ENCODE measurements at regions not wholly inside any gene's neighbourhood (a gene's known extent, or its start where the extent isn't known, plus 50 kb on each side); places are given as distances from the start of the nearest gene placed in this dataset.

GRCh38 chr21:35833388-35833787 is 226.9 kb downstream of the SETD4 start:
- H3F3A ChIP-seq (ENCODE audit: insufficient read depth, low read length) = no peaks in the 10 kb centered on the region
- no peak overlapping the region for H3K9ac ChIP-seq (ENCODE audit: low read length)
- no peaks in the 10 kb centered on the region for H3K4me1 ChIP-seq (ENCODE audit: low read length)
- no peaks in the 10 kb centered on the region for H4K20me1 ChIP-seq (ENCODE audit: insufficient read depth, low read length)
- TF ChIP-seq EZH2phosphoT487 (IDR thresholded peaks at IDR 0.05; ENCODE audit: low read length) = no peak
- no peak for TF ChIP-seq CTCF (IDR thresholded peaks at IDR 0.05; ENCODE audit: low read length)
- no peak for TF ChIP-seq EZH2 (optimal IDR thresholded peaks at IDR 0.05; ENCODE audit: low read depth, low read length)
- DNase-seq = no peak
- no peaks in the 10 kb centered on the region for H3K9me3 ChIP-seq (replicated peaks; ENCODE audit: insufficient read depth, low read length)
- no peaks in the 10 kb centered on the region for H3K36me3 ChIP-seq (replicated peaks; ENCODE audit: insufficient read depth, low read length)
- H2AFZ ChIP-seq (ENCODE audit: low read length) = no peak overlapping the region
- H3K27ac ChIP-seq (ENCODE audit: low read length) = no peak overlapping the region
- H3K27me3 ChIP-seq (replicated peaks; ENCODE audit: insufficient read depth, low read length) = no peaks in the 10 kb centered on the region
- H3K9me2 ChIP-seq (replicated peaks; ENCODE audit: insufficient read depth, low read length) = no peaks in the 10 kb centered on the region
- H3K79me2 ChIP-seq (ENCODE audit: low read length) = no peaks in the 10 kb centered on the region
- no peak overlapping the region for H3K4me3 ChIP-seq (ENCODE audit: low read length)
- H3K4me2 ChIP-seq (ENCODE audit: low read depth, low read length) = no peak overlapping the region

- no peaks in the 10 kb centered on the region for H3K4me1 ChIP-seq (ENCODE audit: low read length)
- TF ChIP-seq EZH2 (optimal IDR thresholded peaks at IDR 0.05; ENCODE audit: low read depth, low read length) = no peak
- no peak for TF ChIP-seq CTCF (IDR thresholded peaks at IDR 0.05; ENCODE audit: low read length)
- TF ChIP-seq EZH2phosphoT487 (IDR thresholded peaks at IDR 0.05; ENCODE audit: low read length) = no peak
- H3K9me2 ChIP-seq (replicated peaks; ENCODE audit: insufficient read depth, low read length) = no peaks in the 10 kb centered on the region
- no peaks in the 10 kb centered on the region for H3F3A ChIP-seq (ENCODE audit: insufficient read depth, low read length)
- H3K27ac ChIP-seq (ENCODE audit: low read length) = no peak overlapping the region
- no peaks in the 10 kb centered on the region for H3K36me3 ChIP-seq (replicated peaks; ENCODE audit: insufficient read depth, low read length)
- DNase-seq = no peak
- no peaks in the 10 kb centered on the region for H3K27me3 ChIP-seq (replicated peaks; ENCODE audit: insufficient read depth, low read length)
- H3K4me2 ChIP-seq (ENCODE audit: low read depth, low read length) = no peak overlapping the region
- H3K9ac ChIP-seq (ENCODE audit: low read length) = no peak overlapping the region
- H2AFZ ChIP-seq (ENCODE audit: low read length) = no peak overlapping the region
- H4K20me1 ChIP-seq (ENCODE audit: insufficient read depth, low read length) = no peaks in the 10 kb centered on the region
- H3K9me3 ChIP-seq (replicated peaks; ENCODE audit: insufficient read depth, low read length) = no peaks in the 10 kb centered on the region
- H3K79me2 ChIP-seq (ENCODE audit: low read length) = no peaks in the 10 kb centered on the region
- H3K4me3 ChIP-seq (ENCODE audit: low read length) = no peak overlapping the region
These were observed 229.1 kb downstream of the SETD4 start for GRCh38 chr21:35831230-35831629.

GRCh38 chr21:35829067-35829466 is 231.3 kb downstream of the SETD4 start:
- Histone ChIP-seq H3K4me2 (ENCODE audit: low read depth, low read length) (no peak overlapping the region), H3F3A (ENCODE audit: insufficient read depth, low read length) (no peaks in the 10 kb centered on the region), H3K9me3 (replicated peaks; ENCODE audit: insufficient read depth, low read length) (no peaks in the 10 kb centered on the region), H3K4me1 (ENCODE audit: low read length) (no peaks in the 10 kb centered on the region), H3K36me3 (replicated peaks; ENCODE audit: insufficient read depth, low read length) (no peaks in the 10 kb centered on the region), H3K9me2 (replicated peaks; ENCODE audit: insufficient read depth, low read length) (no peaks in the 10 kb centered on the region), H2AFZ (ENCODE audit: low read length) (no peak overlapping the region), H3K27me3 (replicated peaks; ENCODE audit: insufficient read depth, low read length) (no peaks in the 10 kb centered on the region), H4K20me1 (ENCODE audit: insufficient read depth, low read length) (no peaks in the 10 kb centered on the region), H3K79me2 (ENCODE audit: low read length) (no peaks in the 10 kb centered on the region), H3K4me3 (ENCODE audit: low read length) (no peak overlapping the region), H3K27ac (ENCODE audit: low read length) (no peak overlapping the region), H3K9ac (ENCODE audit: low read length) (no peak overlapping the region)
- no peak for DNase-seq
- no peak for TF ChIP-seq EZH2phosphoT487 (IDR thresholded peaks at IDR 0.05; ENCODE audit: low read length)
- no peak for TF ChIP-seq CTCF (IDR thresholded peaks at IDR 0.05; ENCODE audit: low read length)
